OCI-LY7 (cell line): ENCODE measurements at regions not wholly inside any gene's neighbourhood (a gene's known extent, or its start where the extent isn't known, plus 50 kb on each side); places are given as distances from the start of the nearest gene placed in this dataset.

Source experiments
- BruUV-seq: library from RNA; stranded (reverse); fragments of 400-500 nt; replicated peaks from 2 replicates; lab custom pipeline; 2021; lab: Mats Ljungman, UMichigan
- CTCF ChIA-PET: fragments of 300-600 bp; sonication (Branson Sonifier 250); formaldehyde crosslinking; loops from one replicate; lab custom pipeline; 2022; ENCODE audit warnings: antibody characterized with exemption; ENCODE audit not compliant: unreplicated experiment; lab: Charles Lee
- POLR2A ChIA-PET: fragments of 300-600 bp; sonication (Branson Sonifier 250); formaldehyde crosslinking; loops from one replicate; lab custom pipeline; 2022; ENCODE audit warnings: antibody characterized with exemption; lab: Charles Lee
- DNase-seq: peaks from one replicate; pipeline ENCODE4 v3.0.0-alpha.2; 2015; ENCODE audit warnings: low spot score
- H2AFZ ChIP-seq: fragments of 200-600 bp; sonication (generic), shearing (Covaris generic); 2 replicates; pipeline ENCODE4 v1.6.1; 2014; ENCODE audit warnings: mild to moderate bottlenecking, antibody characterized with exemption, low read length, moderate library complexity
- H3K27ac ChIP-seq: fragments of 200-600 bp; sonication (generic); 2 replicates; pipeline ENCODE4 v1.5.1; 2014; ENCODE audit warnings: mixed run types, low read depth, mild to moderate bottlenecking, moderate library complexity, low read length, inconsistent platforms; ENCODE audit not compliant: poor library complexity, severe bottlenecking
- H3K36me3 ChIP-seq: fragments of 200-600 bp; sonication (generic); 2 replicates; pipeline ENCODE4 v1.6.1; 2014; ENCODE audit warnings: mild to moderate bottlenecking, antibody characterized with exemption, low read length, moderate library complexity, mixed read lengths; ENCODE audit not compliant: insufficient read depth
- H3K4me1 ChIP-seq: fragments of 200-600 bp; sonication (generic); 2 replicates; pipeline ENCODE4 v1.5.1; 2014; ENCODE audit warnings: mild to moderate bottlenecking, low read length; ENCODE audit not compliant: insufficient read depth, poor library complexity, severe bottlenecking
- H3K4me2 ChIP-seq: fragments of 200-600 bp; sonication (generic); 2 replicates; pipeline ENCODE4 v1.6.1; 2014; ENCODE audit warnings: mild to moderate bottlenecking, low read length
- H3K4me3 ChIP-seq: fragments of 200-600 bp; sonication (generic); 2 replicates; pipeline ENCODE4 v1.5.1; 2014; ENCODE audit warnings: mild to moderate bottlenecking, low read depth, low read length; ENCODE audit not compliant: poor library complexity, severe bottlenecking
- H3K79me2 ChIP-seq: fragments of 200-600 bp; sonication (generic); 2 replicates; pipeline ENCODE4 v1.6.1; 2016; ENCODE audit warnings: low read depth, mild to moderate bottlenecking, low read length, moderate library complexity, mixed read lengths; ENCODE audit not compliant: insufficient read depth
- H3K9me2 ChIP-seq: fragments of 200-600 bp; sonication (generic); 2 replicates; pipeline ENCODE4 v1.6.1; 2016; ENCODE audit warnings: mild to moderate bottlenecking, low read length, mixed read lengths; ENCODE audit not compliant: insufficient read depth
- H3K9me3 ChIP-seq: fragments of 200-600 bp; sonication (generic); 2 replicates; pipeline ENCODE4 v1.6.1; 2014; ENCODE audit warnings: mild to moderate bottlenecking, mixed run types, low read length, mixed read lengths
- H4K20me1 ChIP-seq: fragments of 200-600 bp; sonication (generic); 2 replicates; pipeline ENCODE4 v1.6.1; 2014; ENCODE audit warnings: mild to moderate bottlenecking, antibody characterized with exemption, low read length, moderate library complexity, mixed read lengths; ENCODE audit not compliant: insufficient read depth
- EZH2phosphoT487 ChIP-seq: fragments of 200-600 bp; sonication (generic); IDR thresholded peaks from 2 replicates; pipeline ENCODE4 v1.6.1; 2018; ENCODE audit warnings: low read depth, borderline replicate concordance, mild to moderate bottlenecking, mixed run types, antibody characterized with exemption, low read length, moderate library complexity, mixed read lengths
- intact Hi-C: fragments of 100-400 bp; cut with micrococcal nuclease; formaldehyde crosslinking; loops from one replicate; pipeline ENCODE4 v1.10.0; 2022; ENCODE audit not compliant: unreplicated experiment
- TF ChIP-seq, protein P1 (sequence below): fragments of 200-600 bp; sonication (generic); conservative IDR thresholded peaks from 2 replicates; pipeline ENCODE4 v1.5.1; 2014; ENCODE audit warnings: mild to moderate bottlenecking, antibody characterized with exemption, low read length, moderate library complexity, mixed read lengths

DNA sequence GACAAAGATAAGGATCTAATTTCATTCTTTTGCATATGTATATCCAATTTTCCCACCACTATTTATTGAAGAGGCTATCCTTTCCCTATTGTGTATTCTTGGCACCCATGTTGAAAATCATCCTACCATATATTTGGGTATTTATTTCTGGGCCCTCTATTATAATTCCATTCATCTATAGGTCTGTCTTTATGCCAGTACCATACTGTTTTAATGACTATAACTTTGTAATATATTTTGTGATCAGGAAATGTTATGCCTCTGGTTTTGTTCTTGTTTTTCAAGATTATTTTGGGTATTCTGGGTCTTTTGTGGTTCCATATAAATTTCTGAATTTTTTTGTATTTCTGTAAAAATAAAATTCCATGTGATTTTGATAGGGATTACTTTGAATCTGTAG, 347.6 kb upstream of the SULF2 start:
- no peak overlapping the region for H2AFZ ChIP-seq
- intact Hi-C loops, result no loop called here
- BruUV-seq, result no TSS peak
- CTCF ChIA-PET, result no interaction called here
- no peaks in the 10 kb centered on the region for H3K79me2 ChIP-seq
- no peak overlapping the region for H3K4me2 ChIP-seq
- no peaks in the 10 kb centered on the region for H4K20me1 ChIP-seq
- H3K36me3 ChIP-seq, result no peaks in the 10 kb centered on the region
- H3K9me2 ChIP-seq, result no peaks in the 10 kb centered on the region
- H3K4me3 ChIP-seq, result no peak overlapping the region
- H3K4me1 ChIP-seq, result no peaks in the 10 kb centered on the region
- POLR2A ChIA-PET, result no interaction called here
- H3K27ac ChIP-seq, result no peak overlapping the region
- DNase-seq, result no peak
- peaks cover 11% of the 10 kb centered on the region for H3K9me3 ChIP-seq
- TF ChIP-seq EZH2phosphoT487, result no peak
- TF ChIP-seq, protein P1, sequence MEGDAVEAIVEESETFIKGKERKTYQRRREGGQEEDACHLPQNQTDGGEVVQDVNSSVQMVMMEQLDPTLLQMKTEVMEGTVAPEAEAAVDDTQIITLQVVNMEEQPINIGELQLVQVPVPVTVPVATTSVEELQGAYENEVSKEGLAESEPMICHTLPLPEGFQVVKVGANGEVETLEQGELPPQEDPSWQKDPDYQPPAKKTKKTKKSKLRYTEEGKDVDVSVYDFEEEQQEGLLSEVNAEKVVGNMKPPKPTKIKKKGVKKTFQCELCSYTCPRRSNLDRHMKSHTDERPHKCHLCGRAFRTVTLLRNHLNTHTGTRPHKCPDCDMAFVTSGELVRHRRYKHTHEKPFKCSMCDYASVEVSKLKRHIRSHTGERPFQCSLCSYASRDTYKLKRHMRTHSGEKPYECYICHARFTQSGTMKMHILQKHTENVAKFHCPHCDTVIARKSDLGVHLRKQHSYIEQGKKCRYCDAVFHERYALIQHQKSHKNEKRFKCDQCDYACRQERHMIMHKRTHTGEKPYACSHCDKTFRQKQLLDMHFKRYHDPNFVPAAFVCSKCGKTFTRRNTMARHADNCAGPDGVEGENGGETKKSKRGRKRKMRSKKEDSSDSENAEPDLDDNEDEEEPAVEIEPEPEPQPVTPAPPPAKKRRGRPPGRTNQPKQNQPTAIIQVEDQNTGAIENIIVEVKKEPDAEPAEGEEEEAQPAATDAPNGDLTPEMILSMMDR, result no peak

DNA sequence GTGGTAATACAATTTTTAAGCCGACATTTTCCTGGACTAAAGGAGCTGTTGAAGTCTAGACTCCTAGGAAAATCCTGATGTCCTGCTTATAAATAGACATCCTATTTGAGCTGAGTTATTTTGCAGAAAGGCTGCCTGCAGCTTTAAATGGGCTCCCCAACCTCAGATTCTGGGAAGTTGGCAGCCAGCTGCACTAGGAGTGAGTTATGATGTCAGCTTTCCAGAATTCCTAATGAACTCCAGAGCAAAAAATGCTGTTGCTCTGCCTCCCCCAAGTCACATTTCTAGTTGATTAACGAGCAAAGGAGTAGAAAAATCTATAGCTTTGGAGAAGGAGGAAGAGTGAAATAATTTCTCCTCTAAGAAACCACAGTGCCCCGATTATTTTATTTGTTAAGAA, 346.3 kb upstream of the SULF2 start:
- Histone ChIP-seq H3K4me3 (no peak overlapping the region), H3K79me2 (no peaks in the 10 kb centered on the region), H2AFZ (no peak overlapping the region), H3K9me3 (peaks cover 11% of the 10 kb centered on the region), H3K4me1 (no peaks in the 10 kb centered on the region), H3K9me2 (no peaks in the 10 kb centered on the region), H3K36me3 (no peaks in the 10 kb centered on the region), H3K4me2 (no peak overlapping the region), H3K27ac (no peak overlapping the region), H4K20me1 (no peaks in the 10 kb centered on the region)
- ChIA-PET POLR2A (interaction anchor here (1.2 kb wide), 1 partner anchor 48 kb away, joined by 3 read pairs; no protein-coding TSS in a partner anchor), CTCF (no interaction called here)
- no peak for DNase-seq
- intact Hi-C loops, result no loop called here
- no TSS peak for BruUV-seq
- TF ChIP-seq EZH2phosphoT487, result no peak
- TF ChIP-seq, protein P1, result no peak

DNA sequence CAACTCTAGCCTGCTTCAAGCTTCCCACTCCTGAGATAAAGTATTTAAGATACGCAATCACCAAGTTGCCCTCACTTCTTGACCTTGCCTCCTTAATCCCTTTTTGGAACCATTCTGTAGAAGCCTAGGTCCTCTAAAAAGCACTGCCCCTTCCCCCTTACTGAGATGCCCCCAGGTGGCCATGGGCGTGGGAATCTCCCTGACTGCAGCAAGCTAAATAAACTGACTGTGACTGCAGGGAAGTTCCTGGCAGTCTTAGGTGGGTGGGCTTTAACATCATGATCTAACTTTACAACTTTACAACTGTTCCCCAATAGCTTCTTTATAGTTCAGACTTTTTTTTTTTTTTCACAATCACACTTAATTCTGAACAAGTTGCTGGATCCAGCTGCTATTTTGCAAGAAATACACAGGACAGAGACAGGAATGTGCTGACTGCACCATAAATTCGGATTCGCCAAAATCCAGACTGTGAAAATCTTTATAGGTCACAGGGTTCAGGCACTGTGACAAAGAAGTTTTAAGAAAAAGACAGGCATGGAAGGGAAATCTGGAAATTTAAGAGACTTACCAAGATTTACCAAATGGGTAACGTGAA, 344.2 kb upstream of the SULF2 start:
- Histone ChIP-seq H4K20me1 (no peaks in the 10 kb centered on the region), H3K27ac (no peak overlapping the region), H3K36me3 (no peaks in the 10 kb centered on the region), H3K4me1 (no peaks in the 10 kb centered on the region), H3K4me2 (no peak overlapping the region), H3K79me2 (no peaks in the 10 kb centered on the region), H3K9me3 (peaks cover 11% of the 10 kb centered on the region), H3K4me3 (no peak overlapping the region), H3K9me2 (no peaks in the 10 kb centered on the region), H2AFZ (no peak overlapping the region)
- ChIA-PET CTCF (no interaction called here), POLR2A (interaction anchor here (0.7 kb wide), 1 partner anchor 25 kb away, joined by 3 read pairs; no protein-coding TSS in a partner anchor)
- no peak for DNase-seq
- TF ChIP-seq EZH2phosphoT487, result no peak
- TF ChIP-seq, protein P1, result no peak
- no TSS peak for BruUV-seq
- intact Hi-C loops, result no loop called here
